GM12872 (cell line): ENCODE measurements at regions not wholly inside any gene's neighbourhood (a gene's known extent, or its start where the extent isn't known, plus 50 kb on each side); places are given as distances from the start of the nearest gene placed in this dataset.

Experiments used
- TF ChIP-seq, protein P1 (sequence below): IDR thresholded peaks from 3 replicates; pipeline ENCODE4 v1.5.1; 2011; ENCODE audit warnings: low read depth, mild to moderate bottlenecking, low read length, moderate library complexity; ENCODE audit not compliant: insufficient read depth

DNA sequence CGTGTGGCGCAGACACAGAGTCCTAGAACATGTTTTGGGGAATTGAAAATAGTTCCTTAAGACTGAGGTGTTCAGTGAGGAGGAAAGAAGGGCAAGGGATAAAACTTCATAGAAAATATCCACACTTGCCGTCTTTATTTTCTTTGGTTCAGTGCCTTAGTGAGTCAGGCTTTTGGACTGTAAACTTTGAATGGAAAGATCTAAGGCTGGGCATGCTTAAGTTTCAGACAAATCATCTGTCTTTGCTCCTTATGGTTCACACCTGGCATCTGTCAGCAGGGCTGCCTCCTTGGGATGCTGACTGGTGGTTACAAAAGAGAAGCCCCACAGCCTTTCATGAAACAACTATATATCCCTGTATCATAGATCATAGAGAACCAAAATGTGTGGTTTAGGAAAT is 136.3 kb upstream of the PRICKLE1 start:
- TF ChIP-seq, protein P1, sequence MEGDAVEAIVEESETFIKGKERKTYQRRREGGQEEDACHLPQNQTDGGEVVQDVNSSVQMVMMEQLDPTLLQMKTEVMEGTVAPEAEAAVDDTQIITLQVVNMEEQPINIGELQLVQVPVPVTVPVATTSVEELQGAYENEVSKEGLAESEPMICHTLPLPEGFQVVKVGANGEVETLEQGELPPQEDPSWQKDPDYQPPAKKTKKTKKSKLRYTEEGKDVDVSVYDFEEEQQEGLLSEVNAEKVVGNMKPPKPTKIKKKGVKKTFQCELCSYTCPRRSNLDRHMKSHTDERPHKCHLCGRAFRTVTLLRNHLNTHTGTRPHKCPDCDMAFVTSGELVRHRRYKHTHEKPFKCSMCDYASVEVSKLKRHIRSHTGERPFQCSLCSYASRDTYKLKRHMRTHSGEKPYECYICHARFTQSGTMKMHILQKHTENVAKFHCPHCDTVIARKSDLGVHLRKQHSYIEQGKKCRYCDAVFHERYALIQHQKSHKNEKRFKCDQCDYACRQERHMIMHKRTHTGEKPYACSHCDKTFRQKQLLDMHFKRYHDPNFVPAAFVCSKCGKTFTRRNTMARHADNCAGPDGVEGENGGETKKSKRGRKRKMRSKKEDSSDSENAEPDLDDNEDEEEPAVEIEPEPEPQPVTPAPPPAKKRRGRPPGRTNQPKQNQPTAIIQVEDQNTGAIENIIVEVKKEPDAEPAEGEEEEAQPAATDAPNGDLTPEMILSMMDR, result no peak

DNA sequence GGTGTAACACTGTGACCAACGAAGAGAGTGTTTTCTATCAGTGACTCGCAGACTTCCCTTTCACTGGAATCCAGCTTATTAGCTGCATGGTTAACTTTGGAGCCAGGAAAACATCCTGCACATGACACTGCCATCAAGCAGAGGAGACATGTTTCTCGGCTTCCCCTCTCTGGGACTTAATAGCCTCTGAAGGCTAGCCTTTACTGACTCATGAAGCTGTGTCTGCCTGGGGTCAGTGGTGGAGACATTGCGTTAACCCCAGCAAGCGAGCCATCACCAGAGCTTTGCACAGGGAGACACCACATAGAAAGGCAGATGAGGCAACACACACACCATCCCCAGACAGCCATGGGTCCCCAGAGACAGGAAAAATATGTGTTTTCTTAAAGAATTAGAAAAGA is 126.9 kb upstream of the PRICKLE1 start:
- TF ChIP-seq, protein P1, result no peak

DNA sequence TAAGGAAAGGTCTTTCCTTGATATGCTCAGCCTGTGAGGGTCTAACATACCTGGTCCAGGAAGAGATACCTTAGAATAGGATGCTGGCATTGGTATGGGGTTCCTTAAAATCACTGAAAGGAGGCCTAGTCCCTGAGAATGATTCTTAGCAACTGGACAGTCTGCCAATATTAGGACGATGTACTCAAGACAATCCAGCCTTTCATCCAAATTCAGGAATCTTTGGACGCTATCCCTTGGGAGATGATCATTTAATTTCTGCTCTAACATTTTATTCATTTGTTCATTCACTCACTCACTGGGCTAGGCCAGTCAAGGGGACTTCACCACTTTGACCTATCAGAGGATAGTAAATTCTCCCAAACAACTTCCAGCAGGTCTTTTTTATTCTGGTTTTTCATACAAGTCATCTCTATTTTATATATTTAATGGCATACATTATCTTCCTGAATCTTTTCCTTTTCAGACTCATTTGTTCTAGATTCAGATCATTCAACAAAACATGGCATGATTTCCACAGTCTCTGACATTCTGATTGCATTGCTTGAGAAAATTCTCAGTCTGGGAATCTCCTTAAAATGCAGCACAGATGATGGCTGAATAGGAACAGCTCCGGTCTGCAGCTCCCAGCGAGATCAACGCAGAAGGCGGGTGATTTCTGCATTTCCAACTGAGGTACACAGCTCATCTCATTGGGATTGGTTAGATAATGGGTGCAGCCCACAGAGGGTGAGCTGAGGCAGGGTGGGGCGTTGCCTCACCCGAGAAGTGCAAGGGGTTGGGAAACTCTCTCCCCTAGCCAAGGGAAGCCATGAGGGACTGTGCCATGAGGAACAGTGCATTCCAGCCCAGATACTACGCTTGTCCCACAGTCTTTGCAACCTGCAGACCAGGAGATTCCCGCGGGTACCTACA is 118.0 kb upstream of the PRICKLE1 start:
- TF ChIP-seq, protein P1, result no peak

DNA sequence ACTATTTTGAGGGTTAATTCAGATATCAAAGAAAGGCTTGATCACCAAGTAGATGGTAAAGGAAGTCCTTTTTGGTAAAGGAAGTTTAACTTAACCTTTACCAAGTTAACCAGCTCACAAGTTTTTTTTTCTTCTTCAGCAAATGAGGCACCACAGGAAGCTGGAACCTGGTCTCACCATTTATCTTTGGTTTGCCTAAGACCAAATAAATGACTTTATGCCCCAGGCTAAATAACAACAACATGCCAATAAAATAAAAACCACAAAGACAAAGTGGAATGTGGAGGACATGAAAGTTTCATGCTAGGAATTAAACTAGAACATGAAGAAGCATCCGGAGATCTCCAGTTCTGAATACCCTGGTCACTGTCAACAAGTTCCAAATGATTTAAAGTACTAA is 116.8 kb upstream of the PRICKLE1 start:
- TF ChIP-seq, protein P1, result no peak

DNA sequence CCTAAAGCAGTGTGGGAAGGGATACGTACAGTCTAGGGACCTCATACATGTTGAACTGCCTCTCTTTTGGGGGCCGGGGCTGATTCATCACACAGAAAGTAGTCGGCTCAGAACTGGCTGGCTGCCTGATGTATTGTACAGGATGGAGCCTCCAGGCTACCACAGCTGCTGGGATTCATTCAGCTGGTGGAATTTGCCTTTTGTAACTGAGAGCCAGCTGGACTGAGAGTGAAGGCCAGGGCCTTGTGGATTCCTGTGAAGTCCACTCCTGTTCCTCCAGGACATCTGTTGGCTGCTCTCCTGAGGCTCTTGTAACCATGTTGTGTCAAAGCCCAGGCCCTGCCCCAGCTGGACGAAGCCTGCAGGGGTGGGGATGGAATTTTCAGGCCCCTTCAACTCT is 116.3 kb upstream of the PRICKLE1 start:
- TF ChIP-seq, protein P1, result no peak

DNA sequence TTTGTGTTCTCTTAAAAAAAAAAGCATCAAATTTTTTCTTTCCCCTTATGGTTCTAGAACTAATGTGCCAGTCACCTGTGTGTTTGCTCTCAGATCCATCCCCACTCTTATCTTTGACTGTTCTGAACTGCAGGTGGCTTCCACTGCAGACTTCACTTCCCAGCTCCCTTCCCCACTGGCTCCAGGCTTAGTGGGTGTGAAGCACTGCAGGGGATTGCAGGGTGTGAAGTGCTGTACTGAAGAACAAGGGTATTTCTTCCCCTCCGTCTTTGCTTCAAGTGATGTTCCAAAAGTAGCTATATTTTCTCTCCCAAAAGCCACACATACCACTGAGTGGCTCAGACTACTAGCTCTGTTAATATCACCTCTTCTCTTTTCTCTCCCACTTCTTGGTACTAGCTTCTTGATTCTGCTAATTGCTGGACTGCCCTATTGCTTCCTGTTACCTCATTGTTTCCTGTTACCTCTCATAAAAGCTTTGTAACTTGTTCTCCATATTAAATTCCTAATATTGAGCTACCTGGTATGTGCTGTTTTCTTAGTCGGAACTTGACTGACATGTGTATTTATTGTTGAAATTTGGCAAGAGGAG is 115.4 kb upstream of the PRICKLE1 start:
- TF ChIP-seq, protein P1, result no peak

DNA sequence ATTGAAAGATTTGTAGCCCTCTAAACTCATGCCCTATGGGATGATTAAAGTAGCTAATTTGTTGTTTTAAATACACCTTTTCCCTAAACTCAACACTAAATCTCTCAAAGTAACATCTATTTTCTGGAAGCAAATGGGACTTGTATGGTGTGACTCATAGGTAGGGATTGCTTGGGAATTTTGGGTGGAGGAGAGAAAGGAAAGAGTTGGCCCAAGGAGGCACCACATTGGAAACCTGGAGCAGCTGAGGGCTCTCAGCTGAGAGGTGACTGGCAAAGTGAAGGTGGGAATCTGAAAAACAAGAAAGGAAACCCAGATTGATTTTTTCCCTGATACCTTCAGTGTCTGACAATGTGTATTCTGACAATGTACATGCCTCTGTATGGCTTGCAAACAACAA is 114.8 kb upstream of the PRICKLE1 start:
- TF ChIP-seq, protein P1, result no peak
